GM18867 (cell line): ENCODE measurements at regions not wholly inside any gene's neighbourhood (a gene's known extent, or its start where the extent isn't known, plus 50 kb on each side); places are given as distances from the start of the nearest gene placed in this dataset.

Experiments used
- ATAC-seq: cut with Tn5 transposase; IDR thresholded peaks from one replicate; pipeline ENCODE4 v1.9.1; 2021; ENCODE audit warnings: mild to moderate bottlenecking, moderate library complexity; ENCODE audit not compliant: unreplicated experiment

- ATAC-seq: no peak
Observed at GRCh38 chr11:15859411-15859810, 496.9 kb downstream of the SOX6 start.

GRCh38 chr11:15861256-15861655 is 495.1 kb downstream of the SOX6 start:
- no peak for ATAC-seq

DNA sequence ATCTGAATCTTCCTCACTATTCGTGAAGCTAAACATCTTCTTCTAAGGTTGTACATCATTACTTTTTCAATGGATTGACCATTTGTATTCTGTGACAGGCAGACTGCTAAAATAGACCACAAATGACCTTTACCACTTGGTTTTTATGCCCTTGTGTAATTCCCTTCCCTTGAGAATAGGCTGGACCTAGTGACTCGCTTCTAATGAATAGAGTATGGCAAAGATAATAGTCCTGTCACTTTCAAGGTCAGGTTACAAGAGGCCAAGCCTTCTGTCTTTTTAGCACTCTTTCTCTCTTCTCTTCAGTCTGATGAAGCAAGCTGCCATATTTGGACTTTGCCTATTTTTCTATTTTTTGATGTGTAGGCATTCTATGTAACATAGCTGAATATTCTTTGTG is 492.9 kb downstream of the SOX6 start:
- ATAC-seq: no peak

DNA sequence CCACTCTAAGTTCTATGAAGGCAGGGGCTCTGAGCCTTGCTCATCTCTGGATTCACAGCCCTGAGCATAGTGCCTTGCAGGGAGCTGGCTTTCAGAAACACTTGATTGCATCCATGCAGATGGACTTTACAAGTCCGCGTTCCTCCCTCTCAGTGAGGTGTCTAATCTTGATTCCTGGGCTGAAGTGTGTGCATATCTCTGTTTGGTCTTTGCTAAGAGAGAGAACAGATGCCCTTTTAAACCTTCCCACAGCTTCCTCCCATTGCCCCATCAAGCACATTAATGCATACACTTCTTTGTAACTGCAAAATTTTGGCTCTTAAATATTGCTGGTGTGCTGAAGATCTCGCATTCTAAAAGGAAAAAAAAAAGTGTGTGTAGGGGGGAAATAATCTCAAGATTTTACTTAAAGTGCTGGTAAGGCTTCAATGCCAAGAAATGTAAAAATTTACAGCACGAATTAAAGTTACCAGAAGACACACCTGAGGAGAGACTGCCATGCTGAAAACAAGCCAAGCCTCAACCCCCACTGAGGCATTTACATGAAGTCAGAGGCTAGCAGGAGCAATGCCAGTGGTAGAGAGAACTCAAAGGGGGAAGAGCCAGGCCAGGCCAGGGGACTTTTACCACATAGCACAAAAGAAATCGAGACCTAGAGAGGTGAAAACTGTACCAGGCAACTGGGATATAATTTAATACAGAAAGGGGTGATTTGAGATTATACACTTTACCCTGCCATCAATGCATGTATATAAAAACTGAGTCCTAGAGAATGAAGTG is 492.1 kb downstream of the SOX6 start:
- ATAC-seq: no peak

DNA sequence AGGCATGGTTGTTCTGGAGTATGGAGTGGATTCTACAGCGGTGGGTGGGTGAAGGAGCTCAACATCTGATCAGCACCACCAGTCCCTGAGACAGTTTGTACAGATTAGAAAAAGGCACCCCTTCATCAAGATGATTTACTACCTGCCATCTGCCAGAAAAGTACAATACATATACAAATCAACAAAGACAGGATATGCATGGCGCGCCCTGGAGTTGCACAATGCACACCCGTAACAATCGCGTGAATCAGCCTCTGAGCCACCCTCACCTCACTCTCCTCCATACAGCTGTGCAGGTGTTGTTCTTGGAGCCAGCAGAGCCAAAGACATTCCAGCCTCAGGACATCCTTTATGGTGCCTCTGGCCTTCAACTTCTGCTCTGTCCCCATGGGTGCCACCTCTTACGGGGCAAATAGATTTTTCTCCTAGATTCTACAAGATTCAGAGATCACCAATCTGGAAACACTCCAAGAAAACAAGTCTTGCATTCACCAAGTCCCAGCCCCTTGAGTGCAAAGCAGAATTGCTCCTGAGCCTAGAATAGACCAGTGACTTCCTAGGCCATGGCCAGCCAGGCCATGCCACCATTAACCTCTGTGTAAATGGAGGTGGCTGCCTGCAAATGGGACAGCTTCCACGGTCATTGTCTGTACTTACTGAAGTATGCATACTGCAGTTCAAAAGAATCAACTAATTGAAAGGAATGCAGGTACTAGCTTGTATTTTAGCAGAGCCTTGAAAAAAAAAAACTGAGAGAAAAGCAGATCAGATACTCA is 490.9 kb downstream of the SOX6 start:
- ATAC-seq: no peak

GRCh38 chr11:15867871-15868270 is 488.5 kb downstream of the SOX6 start:
- no peak for ATAC-seq

DNA sequence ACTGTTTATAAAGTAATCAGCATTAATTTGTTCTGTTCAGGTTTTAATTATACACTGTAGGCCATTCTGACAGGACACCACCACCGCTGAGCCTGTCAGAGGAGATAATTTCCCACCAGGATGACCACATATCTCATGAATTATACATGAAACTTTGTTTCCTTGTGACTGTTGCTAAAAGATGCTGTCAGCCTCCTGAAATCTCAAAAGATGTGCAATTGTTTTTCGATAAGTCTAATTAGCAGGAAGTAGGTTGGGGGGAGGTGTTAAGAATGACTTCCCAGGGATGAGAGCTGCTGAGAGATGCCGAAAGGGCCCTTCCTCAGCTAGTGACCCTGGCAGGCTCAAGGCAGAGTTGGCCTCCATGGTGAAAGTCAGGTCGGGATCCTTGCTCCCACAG is 485.4 kb downstream of the SOX6 start:
- ATAC-seq: no peak

DNA sequence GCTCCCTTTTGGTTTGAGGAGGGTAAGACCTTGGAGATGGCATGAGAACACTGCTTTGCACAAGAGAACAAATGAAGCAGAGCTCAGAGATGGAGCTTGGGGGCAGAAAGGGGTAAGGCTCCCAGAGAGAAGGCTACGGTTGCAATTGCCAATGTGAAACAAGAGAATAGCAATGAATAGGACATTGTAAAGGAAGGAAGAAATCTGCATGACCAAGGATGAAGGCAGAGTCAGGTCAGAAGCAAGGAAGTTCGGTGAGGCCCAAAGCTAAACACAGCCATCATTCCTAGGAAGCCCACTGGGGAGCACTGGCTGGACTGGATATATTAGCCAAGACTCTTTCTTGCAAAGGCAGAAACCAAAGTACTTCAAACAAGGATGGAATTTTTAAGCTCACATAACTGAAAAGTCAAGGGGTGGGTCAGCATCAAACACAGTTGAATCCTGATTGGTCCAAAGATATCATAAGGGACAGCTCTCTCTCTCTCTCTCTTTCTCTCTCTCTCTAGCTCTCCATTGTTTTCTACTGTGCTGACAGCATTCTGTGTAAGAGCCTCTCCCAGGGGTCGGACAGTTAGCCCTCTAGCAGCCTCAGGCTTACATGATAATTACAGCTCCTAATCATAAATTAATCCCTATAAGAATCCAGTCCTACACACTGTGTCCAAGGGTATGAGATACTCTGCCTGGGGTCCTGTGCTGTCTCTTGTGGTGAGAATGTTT is 484.3 kb downstream of the SOX6 start:
- ATAC-seq: no peak

GRCh38 chr11:15873501-15873900 is 482.8 kb downstream of the SOX6 start:
- ATAC-seq: no peak

DNA sequence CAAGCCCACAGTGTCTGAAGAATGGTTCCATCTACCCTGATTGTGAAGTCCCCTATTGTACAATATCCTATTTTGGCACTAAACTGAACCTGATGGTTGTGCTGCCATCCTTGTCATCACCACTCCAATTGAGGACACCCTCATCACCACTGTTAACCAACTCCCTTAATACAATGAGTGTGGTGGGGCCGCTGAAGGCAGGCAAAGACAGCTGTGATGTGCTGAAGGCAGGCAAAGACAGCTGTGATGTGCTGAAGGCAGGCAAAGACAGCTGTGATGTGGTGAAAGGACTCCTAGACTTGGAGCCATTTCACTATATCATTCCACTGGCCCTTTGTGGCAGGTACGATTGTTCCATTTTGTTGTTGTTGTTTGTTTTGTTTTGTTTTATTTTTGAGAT is 481.6 kb downstream of the SOX6 start:
- no peak for ATAC-seq

- no peak for ATAC-seq
Observed at GRCh38 chr11:15875393-15875792, 481.0 kb downstream of the SOX6 start.

DNA sequence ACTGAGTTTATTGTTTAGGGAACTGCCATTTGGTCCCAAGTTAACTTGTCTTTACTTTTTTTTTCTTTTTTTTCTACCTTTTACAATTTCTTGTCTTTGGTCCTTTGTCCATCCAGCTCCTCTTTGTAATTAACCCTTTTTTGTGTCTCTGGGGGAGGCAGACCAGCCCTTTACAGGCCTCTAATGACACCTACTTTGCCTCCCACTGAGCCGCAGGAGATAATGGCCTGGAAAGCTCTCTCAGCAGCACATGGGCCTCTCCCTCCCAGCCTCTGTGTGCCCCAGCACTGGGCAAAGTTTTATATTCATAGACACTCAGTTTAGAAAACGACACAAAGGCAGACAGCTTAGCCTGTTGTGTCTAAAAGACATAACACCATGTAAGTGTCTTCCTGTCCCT is 480.4 kb downstream of the SOX6 start:
- no peak for ATAC-seq

DNA sequence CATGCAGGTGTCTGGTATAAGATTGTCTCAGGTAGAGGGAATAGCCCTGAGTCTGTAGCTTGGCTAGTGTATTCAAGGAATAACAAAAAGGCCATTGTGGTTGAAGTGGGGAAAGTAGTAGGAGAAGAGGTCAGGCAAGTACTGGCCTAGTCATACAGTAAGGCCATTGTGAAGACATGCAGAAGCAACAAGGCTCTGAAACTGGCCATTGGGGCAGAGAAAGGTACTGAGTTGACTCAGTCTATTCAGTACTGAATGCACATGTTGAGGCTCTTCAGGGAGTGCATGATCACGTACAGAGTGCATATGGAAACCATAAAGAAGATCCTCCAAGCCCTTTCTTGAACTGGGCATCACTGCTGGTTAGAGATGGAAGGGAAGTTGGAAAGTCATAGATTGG is 477.6 kb downstream of the SOX6 start:
- no peak for ATAC-seq

DNA sequence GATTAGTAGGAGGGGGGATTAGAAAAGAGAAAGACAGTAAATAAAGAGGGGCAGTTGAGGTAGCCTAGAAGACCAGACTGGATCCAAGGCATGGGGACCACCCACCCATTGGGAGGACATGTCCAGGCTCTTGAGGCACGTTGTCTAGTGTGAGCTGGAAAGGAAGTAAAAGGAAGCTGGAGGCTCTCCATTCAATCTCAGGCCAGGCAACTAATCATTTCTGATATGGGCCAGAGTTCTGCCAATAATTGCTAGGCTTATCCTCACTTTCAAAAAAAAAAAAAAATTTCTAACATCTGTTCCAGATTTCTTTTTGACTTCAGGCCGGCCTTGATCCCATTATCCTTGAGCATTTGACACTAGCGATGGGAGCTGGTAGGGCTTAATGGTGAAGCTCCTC is 476.1 kb downstream of the SOX6 start:
- no peak for ATAC-seq

- ATAC-seq: no peak
Observed at GRCh38 chr11:15882876-15883454, 473.4 kb downstream of the SOX6 start.

- ATAC-seq: no peak
Observed at GRCh38 chr11:15883455-15883920, 472.9 kb downstream of the SOX6 start.

- no peak for ATAC-seq
Observed at GRCh38 chr11:15884141-15884540, 472.2 kb downstream of the SOX6 start.

GRCh38 chr11:15884777-15885540 is 471.4 kb downstream of the SOX6 start:
- ATAC-seq: no peak

- no peak for ATAC-seq
Observed at GRCh38 chr11:15885854-15886253, 470.5 kb downstream of the SOX6 start.

DNA sequence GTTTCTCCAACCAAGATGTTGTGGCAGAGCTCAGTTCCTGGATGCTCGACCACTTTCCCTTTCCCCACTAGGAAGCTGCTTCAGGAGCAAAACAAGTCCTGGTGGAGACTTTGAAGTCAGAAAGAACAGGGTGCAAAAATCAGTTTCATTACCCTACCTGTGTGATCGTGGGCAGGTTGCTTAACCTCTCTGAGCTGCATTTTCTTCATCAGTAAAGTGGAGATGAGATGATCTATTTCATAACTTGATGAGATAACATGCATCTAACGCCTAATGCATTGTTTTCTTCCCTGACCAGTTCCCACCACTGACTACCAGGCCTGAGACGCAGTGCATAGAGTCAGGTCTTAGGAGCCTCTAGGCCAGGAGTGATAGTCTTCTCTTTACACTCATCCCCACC is 470.0 kb downstream of the SOX6 start:
- no peak for ATAC-seq

GRCh38 chr11:15886866-15887265 is 469.5 kb downstream of the SOX6 start:
- ATAC-seq: no peak
